GM21717 (cell line): ENCODE measurements at regions not wholly inside any gene's neighbourhood (a gene's known extent, or its start where the extent isn't known, plus 50 kb on each side); places are given as distances from the start of the nearest gene placed in this dataset.
"Not testable (repeated sequence)": the region's sequence is repeated elsewhere in the genome, so short reads cannot be mapped to it uniquely, and the experiment has no call there.

ENCODE experiments used
- ATAC-seq: cut with Tn5 transposase; IDR thresholded peaks from one replicate; pipeline ENCODE4 v1.9.1; 2021; ENCODE audit warnings: mild to moderate bottlenecking, moderate library complexity; ENCODE audit not compliant: unreplicated experiment

- ATAC-seq = no peak
Observed at GRCh38 chr15:69597061-69597592, 144.5 kb downstream of the RPLP1 start.

GRCh38 chr15:69599271-69599670 is 146.7 kb downstream of the RPLP1 start:
- no peak for ATAC-seq

GRCh38 chr15:69600556-69601085 is 148.0 kb downstream of the RPLP1 start:
- no peak for ATAC-seq

GRCh38 chr15:69601711-69602504 is 149.3 kb downstream of the RPLP1 start:
- ATAC-seq = no peak

GRCh38 chr15:69602921-69603320 is 150.3 kb downstream of the RPLP1 start:
- ATAC-seq = no peak

- ATAC-seq = no peak
Observed at GRCh38 chr15:69603369-69604071, 150.9 kb downstream of the RPLP1 start.

- ATAC-seq = no peak
Observed at GRCh38 chr15:69604072-69604411, 151.4 kb downstream of the RPLP1 start.

- ATAC-seq = no peak
Observed at GRCh38 chr15:69606144-69606543, 153.5 kb downstream of the RPLP1 start.

- no peak for ATAC-seq
Observed at GRCh38 chr15:69606921-69607500, 154.4 kb downstream of the RPLP1 start.

- ATAC-seq = no peak
Observed at GRCh38 chr15:69608661-69609060, 156.0 kb downstream of the RPLP1 start.

GRCh38 chr15:69609176-69609575 is 156.6 kb downstream of the RPLP1 start:
- ATAC-seq = no peak

- no peak for ATAC-seq
Observed at GRCh38 chr15:69609776-69610175, 157.2 kb downstream of the RPLP1 start.

- ATAC-seq = no peak
Observed at GRCh38 chr15:69610277-69610676, 157.7 kb downstream of the RPLP1 start.

GRCh38 chr15:69610858-69611257 is 158.2 kb downstream of the RPLP1 start:
- ATAC-seq = no peak

GRCh38 chr15:69612112-69612511 is 159.5 kb downstream of the RPLP1 start:
- no peak for ATAC-seq

- ATAC-seq = no peak
Observed at GRCh38 chr15:69613182-69613581, 160.6 kb downstream of the RPLP1 start.

GRCh38 chr15:69613988-69614387 is 161.4 kb downstream of the RPLP1 start:
- ATAC-seq = no peak

- no peak for ATAC-seq
Observed at GRCh38 chr15:69615736-69616135, 163.1 kb downstream of the RPLP1 start.

- ATAC-seq = no peak
Observed at GRCh38 chr15:69616558-69616957, 163.9 kb downstream of the RPLP1 start.

GRCh38 chr15:69617144-69617543 is 164.5 kb downstream of the RPLP1 start:
- ATAC-seq = not testable (repeated sequence)

GRCh38 chr15:69623392-69624154 is 171.0 kb downstream of the RPLP1 start:
- ATAC-seq = no peak
